HEK293 (cell line): ENCODE measurements at regions not wholly inside any gene's neighbourhood (a gene's known extent, or its start where the extent isn't known, plus 50 kb on each side); places are given as distances from the start of the nearest gene placed in this dataset.

Experiments used
- CTCF ChIA-PET: fragments of 350-600 bp; formaldehyde crosslinking; extraction: SDS; loops from one replicate; lab custom pipeline; 2021; ENCODE audit warnings: antibody characterized with exemption; lab: Yijun Ruan, JAX
- POLR2A ChIA-PET: fragments of 300-600 bp; formaldehyde crosslinking; extraction: SDS; loops from one replicate; lab custom pipeline; 2020; ENCODE audit warnings: antibody characterized with exemption, inconsistent platforms; lab: Yijun Ruan, JAX
- H3K27ac ChIP-seq: fragments of 200-500 bp; sonication (Bioruptor generic); 2 replicates; pipeline ENCODE4 v1.5.1; 2014; ENCODE audit warnings: low read depth, low read length, control low read depth, inconsistent platforms; ENCODE audit errors: extremely low read depth
- H3K36me3 ChIP-seq, 2 experiments: fragments of 200-500 bp in 1 of 2; sonication (Bioruptor generic) in 1 of 2; 1 replicate in 1 of 2; 2 replicates in 1 of 2; pipeline ENCODE4 v1.5.1; 2014 to 2017; ENCODE audit warnings: inconsistent platforms in 2 of 2, low read length in 2 of 2; ENCODE audit not compliant: control insufficient read depth in 2 of 2, insufficient read depth in 1 of 2
- H3K4me1 ChIP-seq: fragments of 200-500 bp; sonication (Bioruptor generic); 2 replicates; pipeline ENCODE4 v1.5.1; 2014; ENCODE audit warnings: mild to moderate bottlenecking, low read length, inconsistent platforms; ENCODE audit not compliant: control insufficient read depth, insufficient read depth
- H3K4me3 ChIP-seq: 2 replicates; pipeline ENCODE4 v1.5.1; 2011; ENCODE audit warnings: low read depth, mild to moderate bottlenecking, control low read depth, low read length, moderate library complexity
- H3K9me3 ChIP-seq: fragments of 200-500 bp; sonication (Bioruptor generic); 2 replicates; pipeline ENCODE4 v1.5.1; 2014; ENCODE audit warnings: low read depth, low read length, inconsistent platforms; ENCODE audit not compliant: control insufficient read depth, insufficient read depth
- ELK4 ChIP-seq: IDR thresholded peaks from 2 replicates; pipeline ENCODE4 v1.6.1; 2011; ENCODE audit warnings: mild to moderate bottlenecking, low read depth, low read length, borderline replicate concordance
- GFI1B ChIP-seq: fragments of 450-650 bp; formaldehyde crosslinking; IDR thresholded peaks from 2 replicates; pipeline ENCODE4 v1.5.1; 2016; ENCODE audit warnings: missing biosample characterization, missing genetic modification characterization
- GLIS2 ChIP-seq: fragments of 450-650 bp; formaldehyde crosslinking; IDR thresholded peaks from 2 replicates; pipeline ENCODE4 v1.5.1; 2016; ENCODE audit warnings: missing biosample characterization, missing genetic modification characterization
- HOXA7 ChIP-seq: sonication (generic); formaldehyde crosslinking; IDR thresholded peaks from 2 replicates; pipeline ENCODE4 v1.8.1; 2022; ENCODE audit warnings: missing genetic modification reagents, borderline replicate concordance
- HOXC10 ChIP-seq: sonication (generic); formaldehyde crosslinking; IDR thresholded peaks from 2 replicates; pipeline ENCODE4 v1.8.1; 2023; ENCODE audit warnings: mild to moderate bottlenecking, missing genetic modification reagents
- MYNN ChIP-seq: fragments of 450-650 bp; formaldehyde crosslinking; IDR thresholded peaks from 2 replicates; pipeline ENCODE4 v1.5.1; 2016; ENCODE audit warnings: missing biosample characterization, missing genetic modification characterization, borderline replicate concordance
- SP2 ChIP-seq: fragments of 450-650 bp; formaldehyde crosslinking; IDR thresholded peaks from 2 replicates; pipeline ENCODE4 v1.5.1; 2016; ENCODE audit warnings: missing biosample characterization, missing genetic modification characterization
- ZNF239 ChIP-seq: fragments of 450-650 bp; formaldehyde crosslinking; IDR thresholded peaks from 2 replicates; pipeline ENCODE4 v1.5.1; 2016; ENCODE audit warnings: missing biosample characterization, missing genetic modification characterization
- ZNF24 ChIP-seq: fragments of 450-650 bp; formaldehyde crosslinking; IDR thresholded peaks from 2 replicates; pipeline ENCODE4 v1.5.1; 2016; ENCODE audit warnings: missing biosample characterization, missing genetic modification characterization
- ZNF274 ChIP-seq, 2 experiments: fragments of 200-500 bp in 1 of 2; fragments of 450-650 bp in 1 of 2; sonication (Bioruptor generic) in 1 of 2; formaldehyde crosslinking in 1 of 2; IDR thresholded peaks; 2 replicates each; pipeline versions ENCODE4 v1.5.1 to v1.6.1; 2014 to 2016; ENCODE audit warnings: borderline replicate concordance in 1 of 2, inconsistent platforms in 1 of 2, low read length in 1 of 2, missing biosample characterization in 1 of 2, missing genetic modification characterization in 1 of 2
- ZNF335 ChIP-seq: fragments of 450-650 bp; formaldehyde crosslinking; conservative IDR thresholded peaks from 2 replicates; pipeline ENCODE4 v1.5.1; 2016; ENCODE audit warnings: missing biosample characterization, missing genetic modification characterization
- ZNF473 ChIP-seq: fragments of 450-650 bp; formaldehyde crosslinking; IDR thresholded peaks from 2 replicates; pipeline ENCODE4 v1.5.1; 2017; ENCODE audit warnings: missing biosample characterization, missing genetic modification characterization
- ZNF521 ChIP-seq: fragments of 450-650 bp; formaldehyde crosslinking; IDR thresholded peaks from 2 replicates; pipeline ENCODE4 v1.5.1; 2017; ENCODE audit warnings: missing biosample characterization, mild to moderate bottlenecking, missing genetic modification characterization
- ZNF558 ChIP-seq: fragments of 450-650 bp; formaldehyde crosslinking; IDR thresholded peaks from 2 replicates; pipeline ENCODE4 v1.5.1; 2016; ENCODE audit warnings: missing biosample characterization, missing genetic modification characterization
- ZNF571 ChIP-seq: fragments of 450-650 bp; formaldehyde crosslinking; IDR thresholded peaks from 2 replicates; pipeline ENCODE4 v1.5.0; 2017; ENCODE audit warnings: missing biosample characterization, missing genetic modification characterization
- ZNF623 ChIP-seq: fragments of 450-650 bp; formaldehyde crosslinking; IDR thresholded peaks from 2 replicates; pipeline ENCODE4 v1.5.1; 2016; ENCODE audit warnings: missing biosample characterization, missing genetic modification characterization
- ZNF624 ChIP-seq: fragments of 450-650 bp; formaldehyde crosslinking; IDR thresholded peaks from 2 replicates; pipeline ENCODE4 v1.5.1; 2017; ENCODE audit warnings: missing biosample characterization, missing genetic modification characterization
- ZNF777 ChIP-seq: fragments of 450-650 bp; formaldehyde crosslinking; IDR thresholded peaks from 2 replicates; pipeline ENCODE4 v1.5.1; 2017; ENCODE audit warnings: missing biosample characterization, missing genetic modification characterization, borderline replicate concordance
- TF ChIP-seq, protein P1 (sequence below): fragments of 450-650 bp; formaldehyde crosslinking; IDR thresholded peaks from 2 replicates; pipeline ENCODE4 v1.5.1; 2017; ENCODE audit warnings: missing biosample characterization, missing genetic modification characterization
- TF ChIP-seq, protein P2 (sequence below): fragments of 450-650 bp; formaldehyde crosslinking; IDR thresholded peaks from 2 replicates; pipeline ENCODE4 v1.5.1; 2016; ENCODE audit warnings: missing biosample characterization, missing genetic modification characterization

DNA sequence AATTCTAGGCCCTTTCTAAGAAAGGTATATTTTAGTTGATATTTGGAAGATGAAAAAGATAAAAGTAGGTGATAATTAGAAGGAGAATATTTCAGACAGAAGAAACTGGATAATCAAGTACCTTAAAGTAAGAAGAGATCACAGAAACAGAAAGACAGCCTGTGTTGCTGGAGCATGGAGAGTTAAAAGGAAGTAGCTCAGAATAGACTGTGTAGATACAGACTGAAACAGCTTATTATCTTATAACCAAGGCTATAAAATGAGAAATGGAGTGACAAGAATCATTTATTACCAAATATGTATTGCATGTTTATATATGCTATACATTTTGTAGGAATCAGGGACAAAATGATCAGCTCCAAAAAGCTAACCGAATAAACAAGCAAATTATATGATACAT lies 1120.3 kb downstream of the BRINP3 start (continued):
- TF ChIP-seq, protein P1, sequence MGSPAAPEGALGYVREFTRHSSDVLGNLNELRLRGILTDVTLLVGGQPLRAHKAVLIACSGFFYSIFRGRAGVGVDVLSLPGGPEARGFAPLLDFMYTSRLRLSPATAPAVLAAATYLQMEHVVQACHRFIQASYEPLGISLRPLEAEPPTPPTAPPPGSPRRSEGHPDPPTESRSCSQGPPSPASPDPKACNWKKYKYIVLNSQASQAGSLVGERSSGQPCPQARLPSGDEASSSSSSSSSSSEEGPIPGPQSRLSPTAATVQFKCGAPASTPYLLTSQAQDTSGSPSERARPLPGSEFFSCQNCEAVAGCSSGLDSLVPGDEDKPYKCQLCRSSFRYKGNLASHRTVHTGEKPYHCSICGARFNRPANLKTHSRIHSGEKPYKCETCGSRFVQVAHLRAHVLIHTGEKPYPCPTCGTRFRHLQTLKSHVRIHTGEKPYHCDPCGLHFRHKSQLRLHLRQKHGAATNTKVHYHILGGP, result no peak

GRCh38 chr1:189369612-189370011 lies 1108.1 kb downstream of the BRINP3 start:
- Histone ChIP-seq H3K4me3 (no peak overlapping the region), H3K36me3 (no peaks in the 10 kb centered on the region), H3K4me1 (no peaks in the 10 kb centered on the region), H3K9me3 (no peaks in the 10 kb centered on the region), H3K27ac (no peak overlapping the region)
- CTCF ChIA-PET, result no interaction called here
- POLR2A ChIA-PET, result no interaction called here
- TF ChIP-seq HOXC10 (CRISPR knock-in tag) (no peak), ZNF623 (tag by site-specific recombination) (no peak), ZNF521 (tag by site-specific recombination) (no peak), ZNF473 (no peak), ELK4 (no peak), ZNF239 (tag by site-specific recombination) (no peak), GLIS2 (tag by site-specific recombination) (no peak)

- no peaks in the 10 kb centered on the region for H3K9me3 ChIP-seq
- H3K4me1 ChIP-seq, result no peaks in the 10 kb centered on the region
- H3K27ac ChIP-seq, result no peak overlapping the region
- TF ChIP-seq MYNN (tag by site-specific recombination) (no peak), ZNF777 (tag by site-specific recombination) (no peak), GFI1B (no peak), ZNF624 (tag by site-specific recombination) (no peak), ZNF558 (tag by site-specific recombination) (no peak), GLIS2 (tag by site-specific recombination) (no peak), HOXA7 (no peak), ZNF571 (no peak), ZNF274 (IDR thresholded peaks at IDR 0.05; ENCODE audit: low read length) (no peak), ZNF274 (tag by site-specific recombination; IDR thresholded peaks at IDR 0.05; ENCODE audit: borderline replicate concordance) (no peak), SP2 (tag by site-specific recombination) (no peak)
- TF ChIP-seq, protein P2, sequence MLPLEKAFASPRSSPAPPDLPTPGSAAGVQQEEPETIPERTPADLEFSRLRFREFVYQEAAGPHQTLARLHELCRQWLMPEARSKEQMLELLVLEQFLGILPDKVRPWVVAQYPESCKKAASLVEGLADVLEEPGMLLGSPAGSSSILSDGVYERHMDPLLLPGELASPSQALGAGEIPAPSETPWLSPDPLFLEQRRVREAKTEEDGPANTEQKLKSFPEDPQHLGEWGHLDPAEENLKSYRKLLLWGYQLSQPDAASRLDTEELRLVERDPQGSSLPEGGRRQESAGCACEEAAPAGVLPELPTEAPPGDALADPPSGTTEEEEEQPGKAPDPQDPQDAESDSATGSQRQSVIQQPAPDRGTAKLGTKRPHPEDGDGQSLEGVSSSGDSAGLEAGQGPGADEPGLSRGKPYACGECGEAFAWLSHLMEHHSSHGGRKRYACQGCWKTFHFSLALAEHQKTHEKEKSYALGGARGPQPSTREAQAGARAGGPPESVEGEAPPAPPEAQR (tag by site-specific recombination), result no peak
- TF ChIP-seq, all 188 proteins: peak for 0
- no peak overlapping the region for H3K4me3 ChIP-seq
- ChIA-PET POLR2A (no interaction called here), CTCF (no interaction called here)
- no peaks in the 10 kb centered on the region for H3K36me3 ChIP-seq
Measured at GRCh38 chr1:189374816-189375215, 1102.8 kb downstream of the BRINP3 start.

- Histone ChIP-seq H3K36me3 (no peaks in the 10 kb centered on the region), H3K4me1 (no peaks in the 10 kb centered on the region), H3K9me3 (no peaks in the 10 kb centered on the region), H3K27ac (no peak overlapping the region), H3K4me3 (no peak overlapping the region)
- CTCF ChIA-PET, result no interaction called here
- POLR2A ChIA-PET, result no interaction called here
- TF ChIP-seq ZNF335 (tag by site-specific recombination) (no peak), ZNF24 (tag by site-specific recombination) (no peak), HOXA7 (no peak)
Measured at GRCh38 chr1:189405419-189405818, 1072.2 kb downstream of the BRINP3 start.
